SKM-1 treated with dmso at 0.1 percent for 144 hours (cell line): ENCODE measurements at regions not wholly inside any gene's neighbourhood (a gene's known extent, or its start where the extent isn't known, plus 50 kb on each side); places are given as distances from the start of the nearest gene placed in this dataset.

Source experiments
- DNase-seq: peaks from one replicate; lab custom pipeline; 2025; ENCODE audit not compliant: unreplicated experiment; lab: John Stamatoyannopoulos, UW

GRCh38 chr15:77771616-77772015 is 138.9 kb upstream of the LINGO1 start:
- DNase-seq = no peak

- DNase-seq = no peak
Observed at GRCh38 chr15:77769700-77770099, 137.0 kb upstream of the LINGO1 start.

GRCh38 chr15:77768521-77769078 is 135.9 kb upstream of the LINGO1 start:
- DNase-seq = no peak

DNA sequence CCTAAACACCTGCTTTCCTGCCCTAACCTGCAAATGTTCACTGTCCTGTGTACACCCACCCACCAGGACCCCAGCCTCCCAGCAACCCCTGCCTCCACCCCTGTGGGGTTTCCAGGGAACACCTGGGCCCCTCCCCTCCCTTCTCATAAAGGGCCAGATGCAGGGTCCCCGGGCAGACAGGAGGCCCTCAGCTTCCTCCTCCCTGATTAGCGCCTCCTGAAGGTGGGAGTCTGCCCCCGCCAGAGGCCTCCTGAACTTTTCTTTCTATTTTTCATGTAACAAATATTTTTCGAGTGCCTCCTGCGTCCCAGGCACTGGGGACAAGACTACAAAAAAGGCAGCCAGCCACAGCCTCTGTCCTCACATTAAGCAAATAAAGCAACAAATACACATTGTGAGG is 135.4 kb upstream of the LINGO1 start:
- DNase-seq = no peak

GRCh38 chr15:77764095-77764494 is 131.4 kb upstream of the LINGO1 start:
- DNase-seq = no peak

DNA sequence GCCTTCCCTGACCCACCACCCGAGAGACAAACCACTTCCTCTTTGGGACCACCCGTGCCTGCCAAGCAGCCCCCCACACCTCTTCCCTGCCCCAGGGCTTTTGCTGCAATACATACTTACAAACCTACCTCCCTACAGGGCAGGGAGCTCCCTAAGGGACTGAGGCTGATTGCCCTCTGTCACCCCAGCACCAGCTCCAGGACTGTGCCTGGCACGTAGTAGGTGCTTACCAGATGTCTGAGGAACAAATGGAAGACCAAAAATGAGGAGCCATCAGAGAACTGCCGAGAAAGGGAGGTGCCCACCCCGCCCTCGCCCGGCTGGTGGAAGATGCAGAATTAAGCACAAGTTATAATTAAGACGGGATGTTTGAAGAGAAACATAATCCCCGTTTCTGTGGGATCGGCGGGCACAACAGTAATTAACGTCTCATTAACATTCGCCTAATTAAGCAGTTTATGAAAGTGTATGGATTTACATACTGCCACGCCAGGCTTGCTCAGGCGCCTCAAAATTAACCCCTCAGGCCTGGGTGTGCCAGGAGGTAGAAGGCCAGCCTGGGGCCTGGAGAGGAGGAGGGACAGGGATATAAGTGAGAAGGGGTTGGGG is 130.1 kb upstream of the LINGO1 start:
- no peak for DNase-seq

- DNase-seq = no peak
Observed at GRCh38 chr15:77759896-77760592, 127.3 kb upstream of the LINGO1 start.

DNA sequence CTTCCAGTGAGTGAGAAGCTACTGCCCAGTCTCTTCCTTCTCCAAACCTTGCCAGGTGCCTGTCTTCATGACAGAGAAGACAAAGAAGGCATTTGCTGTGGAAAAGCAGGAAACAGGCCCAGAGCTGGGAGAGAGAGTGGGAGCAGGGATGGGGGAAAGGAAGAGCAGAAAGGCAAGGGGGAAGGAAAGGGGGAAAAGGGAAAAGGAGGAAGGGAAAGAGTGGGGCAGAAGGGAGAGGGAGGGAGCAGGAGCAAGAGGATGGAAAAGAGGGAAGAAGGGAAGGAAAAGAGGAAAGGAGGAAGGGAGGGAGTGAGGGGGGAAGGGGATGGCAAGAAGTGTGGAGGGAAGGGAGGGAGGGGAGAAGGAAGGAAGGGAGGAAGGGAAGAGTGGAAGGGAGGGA is 121.2 kb upstream of the LINGO1 start:
- DNase-seq = no peak

- DNase-seq = no peak
Observed at GRCh38 chr15:77753281-77753873, 120.7 kb upstream of the LINGO1 start.

- no peak for DNase-seq
Observed at GRCh38 chr15:77749998-77750540, 117.4 kb upstream of the LINGO1 start.

- no peak for DNase-seq
Observed at GRCh38 chr15:77749236-77749997, 116.7 kb upstream of the LINGO1 start.

DNA sequence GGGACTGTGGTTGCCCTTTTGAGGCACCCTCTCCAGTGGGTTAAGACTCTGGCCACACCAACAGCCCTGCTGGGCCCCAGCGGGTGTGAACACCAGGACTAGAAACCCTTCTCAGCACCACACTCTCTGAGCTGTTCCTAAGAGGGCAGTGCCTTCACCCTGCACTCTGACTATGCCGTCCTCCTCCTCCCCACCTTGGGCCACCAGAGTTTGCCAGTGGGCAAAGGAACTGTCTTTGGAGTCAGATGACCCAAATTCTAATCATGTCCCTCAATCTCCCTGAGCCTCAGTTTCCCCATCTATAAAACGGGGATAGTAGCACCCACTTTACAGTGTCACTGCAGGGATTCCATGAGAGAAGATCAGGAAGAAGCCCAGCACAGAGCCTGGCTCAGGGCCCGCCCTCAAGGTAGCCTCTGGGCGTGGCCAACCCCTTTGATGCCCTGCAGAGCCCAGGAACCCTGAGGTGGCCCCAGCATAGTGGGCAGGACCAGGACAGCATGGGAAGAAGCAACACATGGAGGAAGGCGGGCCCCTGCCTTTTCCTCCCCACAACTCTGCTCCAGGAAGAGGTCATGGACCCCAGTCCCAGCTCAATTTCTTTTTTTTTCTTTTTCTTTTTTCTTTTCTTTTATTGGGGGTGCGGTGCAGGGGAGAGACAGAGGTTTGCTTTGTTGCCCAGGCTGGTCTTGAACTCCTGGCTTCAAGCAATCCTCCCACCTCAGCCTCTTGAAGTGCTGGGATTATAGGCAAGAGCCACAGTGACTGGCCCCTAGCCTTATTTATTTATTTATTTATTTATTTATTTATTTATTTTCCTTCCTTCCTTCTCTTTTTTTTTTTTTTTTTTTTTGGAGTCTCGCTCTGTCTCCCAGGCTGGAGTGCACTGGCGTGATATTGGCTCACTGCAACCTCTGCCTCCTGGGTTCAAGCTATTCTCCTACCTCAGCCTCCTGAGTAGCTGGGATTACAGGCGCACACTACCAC is 115.7 kb upstream of the LINGO1 start:
- no peak for DNase-seq

DNA sequence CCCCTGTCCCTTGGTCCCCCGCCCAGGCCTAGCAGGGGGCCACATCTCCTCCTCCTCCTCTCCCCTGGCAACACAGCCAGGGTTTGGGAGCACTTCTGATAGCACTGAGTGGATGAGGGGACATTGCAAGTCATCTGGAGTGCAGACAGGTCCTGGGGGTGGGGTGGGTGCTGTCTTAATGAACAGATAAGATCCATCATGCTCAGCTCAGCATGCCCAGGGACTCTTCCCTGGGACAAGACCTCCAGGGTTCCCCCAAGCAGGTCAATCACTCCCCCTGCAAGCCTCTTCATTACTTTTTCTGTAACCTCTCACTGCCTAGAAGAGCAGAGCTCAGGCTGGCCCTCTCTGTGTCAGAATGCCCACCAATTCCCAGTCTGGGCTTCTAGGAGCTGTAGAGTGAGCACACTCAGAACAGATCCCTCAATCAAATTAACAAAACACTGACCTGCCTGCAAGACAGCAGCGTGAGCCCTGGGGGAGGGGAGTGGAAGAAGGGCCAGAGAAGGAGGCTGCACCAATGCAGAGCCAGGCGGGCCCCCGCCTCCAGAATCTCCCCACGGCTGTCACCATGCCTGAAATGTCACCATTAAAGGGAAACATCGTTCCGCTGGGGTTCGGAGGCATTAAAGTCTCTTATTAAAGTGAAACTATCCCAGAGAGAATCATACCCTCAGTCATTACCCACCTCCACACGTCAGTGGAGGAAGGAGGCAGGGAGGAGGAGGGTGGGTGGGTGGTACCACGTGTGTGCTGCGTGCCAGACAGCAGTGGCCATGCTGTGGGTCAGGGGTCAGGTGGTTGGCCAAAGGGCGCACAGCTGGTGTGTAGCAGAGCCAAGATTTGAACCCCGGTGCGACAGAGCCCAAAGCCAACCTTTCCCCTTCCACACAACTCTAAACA is 114.7 kb upstream of the LINGO1 start:
- no peak for DNase-seq

- no peak for DNase-seq
Observed at GRCh38 chr15:77746254-77747174, 113.8 kb upstream of the LINGO1 start.

GRCh38 chr15:77744398-77744797 is 111.7 kb upstream of the LINGO1 start:
- DNase-seq = no peak

DNA sequence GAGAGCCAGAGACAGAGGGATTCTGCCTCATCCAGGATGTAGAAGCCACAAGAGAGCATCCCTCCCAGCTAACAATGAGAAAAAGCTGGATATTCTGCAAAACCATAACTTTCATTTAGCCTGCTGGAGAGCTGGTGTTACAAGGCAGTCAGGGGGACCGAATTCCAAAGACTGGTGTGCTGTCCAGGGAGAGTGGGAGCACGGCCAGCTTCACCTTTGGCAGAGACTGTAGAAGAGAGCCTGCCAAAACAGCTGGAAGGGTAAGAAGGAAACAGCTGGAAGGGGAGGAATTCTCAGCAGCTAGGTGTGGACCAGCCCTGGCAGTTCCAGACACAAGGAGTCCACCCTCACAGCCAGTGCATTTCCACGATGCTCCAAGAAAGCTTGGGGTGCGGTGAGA is 109.9 kb upstream of the LINGO1 start:
- DNase-seq = no peak

DNA sequence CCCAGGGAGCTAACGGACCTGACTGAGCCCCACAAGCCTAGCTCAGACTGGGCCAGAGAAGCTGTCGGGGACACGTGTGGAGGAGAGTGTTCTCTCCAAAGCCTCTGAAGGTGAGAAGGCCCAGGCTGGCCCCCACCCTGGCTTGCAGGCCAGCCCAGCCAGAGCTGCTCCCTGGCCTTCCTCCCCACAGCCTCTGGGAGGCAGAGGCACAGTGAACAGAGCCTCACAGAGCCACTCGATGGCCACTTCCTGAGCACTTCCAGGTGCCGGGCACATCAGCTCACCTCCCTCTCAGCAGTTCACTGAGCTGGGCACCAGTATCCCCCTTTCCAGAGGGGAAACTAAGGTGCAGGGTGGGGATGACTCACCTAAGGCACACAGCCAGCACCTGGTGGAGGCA is 109.4 kb upstream of the LINGO1 start:
- DNase-seq = no peak

- no peak for DNase-seq
Observed at GRCh38 chr15:77741106-77741505, 108.4 kb upstream of the LINGO1 start.
